ENCODE measurements at regions not wholly inside any gene's neighbourhood (a gene's known extent, or its start where the extent isn't known, plus 50 kb on each side); places are given as distances from the start of the nearest gene placed in this dataset.

GRCh38 chr18:75845413-75845812, 417.9 kb upstream of the SMIM21 start (continued):
- TF ChIP-seq ZNF462 (CRISPR knock-in tag; IDR thresholded peaks at IDR 0.05) = no peak
- no peak for TF ChIP-seq EZH2 (IDR thresholded peaks at IDR 0.05; ENCODE audit: low read depth, unreplicated experiment)
- no peak for TF ChIP-seq ZNF331 (CRISPR knock-in tag; IDR thresholded peaks at IDR 0.05; ENCODE audit: low read depth)
- no peak for TF ChIP-seq POLR2AphosphoS5 (IDR thresholded peaks at IDR 0.05; ENCODE audit: low read depth)
- no peak for TF ChIP-seq ZNF114 (CRISPR knock-in tag; IDR thresholded peaks at IDR 0.05)

GRCh38 chr18:75844146-75844545, 416.6 kb upstream of the SMIM21 start:
- no peaks in the 10 kb centered on the region for H3F3A ChIP-seq (replicated peaks; ENCODE audit: low read depth)
- no peak overlapping the region for H3K27ac Mint-ChIP-seq
- H4K20me1 ChIP-seq (replicated peaks; ENCODE audit: insufficient read depth) = no peaks in the 10 kb centered on the region
- no peak for ATAC-seq
- H3K79me2 ChIP-seq (replicated peaks; ENCODE audit: insufficient read depth) = no peaks in the 10 kb centered on the region
- H3K36me3 Mint-ChIP-seq (ENCODE audit: low read depth) = peaks cover 8% of the 10 kb centered on the region; the same call in 1 of the 3 replicates
- DNase-seq (ENCODE audit: low spot score) = no peak
- no peaks in the 10 kb centered on the region for H3K4me1 ChIP-seq (ENCODE audit: insufficient read depth)
- H2AFZ ChIP-seq = no peak overlapping the region
- H3K4me1 Mint-ChIP-seq = peaks cover 6% of the 10 kb centered on the region
- H3K27ac ChIP-seq (ENCODE audit: low read depth) = no peak overlapping the region
- H3K4me3 ChIP-seq = no peak overlapping the region
- peaks cover 6% of the 10 kb centered on the region for H3K27me3 Mint-ChIP-seq (ENCODE audit: insufficient read depth, low read depth, poor library complexity)
- no peak overlapping the region for H3K4me3 Mint-ChIP-seq
- H3K36me3 ChIP-seq (ENCODE audit: insufficient read depth) = no peaks in the 10 kb centered on the region
- peaks cover 17% of the 10 kb centered on the region for H3K9me2 ChIP-seq (ENCODE audit: insufficient read depth)
- peaks cover 6% of the 10 kb centered on the region; the same call in 1 of the 3 replicates for H3K9me3 Mint-ChIP-seq
- H3K4me2 ChIP-seq = no peak overlapping the region
- TF ChIP-seq POLR2AphosphoS5 (IDR thresholded peaks at IDR 0.05; ENCODE audit: low read depth) (no peak), EZH2 (IDR thresholded peaks at IDR 0.05; ENCODE audit: low read depth, unreplicated experiment) (no peak), ETS1 (IDR thresholded peaks at IDR 0.05) (no peak), CTCF (conservative IDR thresholded peaks at IDR 0.05; ENCODE audit: low read depth in 2 of 2) (no peak), STAT1 (IDR thresholded peaks at IDR 0.05; ENCODE audit: unreplicated experiment) (no peak), JUNB (IDR thresholded peaks at IDR 0.05; ENCODE audit: unreplicated experiment) (no peak), EZH2phosphoT487 (IDR thresholded peaks at IDR 0.05; ENCODE audit: unreplicated experiment) (no peak), NANOG (IDR thresholded peaks at IDR 0.05; ENCODE audit: borderline replicate concordance) (no peak), ZNF114 (CRISPR knock-in tag; IDR thresholded peaks at IDR 0.05) (no peak), ZNF331 (CRISPR knock-in tag; IDR thresholded peaks at IDR 0.05; ENCODE audit: low read depth) (no peak)
- no peaks in the 10 kb centered on the region for H3K27me3 ChIP-seq (ENCODE audit: insufficient read depth)

Measured in GM23338 (cell line).